OCI-LY7 (cell line): ENCODE measurements at regions not wholly inside any gene's neighbourhood (a gene's known extent, or its start where the extent isn't known, plus 50 kb on each side); places are given as distances from the start of the nearest gene placed in this dataset.

Source experiments
- BruUV-seq: library from RNA; stranded (reverse); fragments of 400-500 nt; replicated peaks from 2 replicates; lab custom pipeline; 2021; lab: Mats Ljungman, UMichigan
- CTCF ChIA-PET: fragments of 300-600 bp; sonication (Branson Sonifier 250); formaldehyde crosslinking; loops from one replicate; lab custom pipeline; 2022; ENCODE audit warnings: antibody characterized with exemption; ENCODE audit not compliant: unreplicated experiment; lab: Charles Lee
- POLR2A ChIA-PET: fragments of 300-600 bp; sonication (Branson Sonifier 250); formaldehyde crosslinking; loops from one replicate; lab custom pipeline; 2022; ENCODE audit warnings: antibody characterized with exemption; lab: Charles Lee
- DNase-seq: peaks from one replicate; pipeline ENCODE4 v3.0.0-alpha.2; 2015; ENCODE audit warnings: low spot score
- H2AFZ ChIP-seq: fragments of 200-600 bp; sonication (generic), shearing (Covaris generic); 2 replicates; pipeline ENCODE4 v1.6.1; 2014; ENCODE audit warnings: mild to moderate bottlenecking, antibody characterized with exemption, low read length, moderate library complexity
- H3K27ac ChIP-seq: fragments of 200-600 bp; sonication (generic); 2 replicates; pipeline ENCODE4 v1.5.1; 2014; ENCODE audit warnings: mixed run types, low read depth, mild to moderate bottlenecking, moderate library complexity, low read length, inconsistent platforms; ENCODE audit not compliant: poor library complexity, severe bottlenecking
- H3K36me3 ChIP-seq: fragments of 200-600 bp; sonication (generic); 2 replicates; pipeline ENCODE4 v1.6.1; 2014; ENCODE audit warnings: mild to moderate bottlenecking, antibody characterized with exemption, low read length, moderate library complexity, mixed read lengths; ENCODE audit not compliant: insufficient read depth
- H3K4me1 ChIP-seq: fragments of 200-600 bp; sonication (generic); 2 replicates; pipeline ENCODE4 v1.5.1; 2014; ENCODE audit warnings: mild to moderate bottlenecking, low read length; ENCODE audit not compliant: insufficient read depth, poor library complexity, severe bottlenecking
- H3K4me2 ChIP-seq: fragments of 200-600 bp; sonication (generic); 2 replicates; pipeline ENCODE4 v1.6.1; 2014; ENCODE audit warnings: mild to moderate bottlenecking, low read length
- H3K4me3 ChIP-seq: fragments of 200-600 bp; sonication (generic); 2 replicates; pipeline ENCODE4 v1.5.1; 2014; ENCODE audit warnings: mild to moderate bottlenecking, low read depth, low read length; ENCODE audit not compliant: poor library complexity, severe bottlenecking
- H3K79me2 ChIP-seq: fragments of 200-600 bp; sonication (generic); 2 replicates; pipeline ENCODE4 v1.6.1; 2016; ENCODE audit warnings: low read depth, mild to moderate bottlenecking, low read length, moderate library complexity, mixed read lengths; ENCODE audit not compliant: insufficient read depth
- H3K9me2 ChIP-seq: fragments of 200-600 bp; sonication (generic); 2 replicates; pipeline ENCODE4 v1.6.1; 2016; ENCODE audit warnings: mild to moderate bottlenecking, low read length, mixed read lengths; ENCODE audit not compliant: insufficient read depth
- H3K9me3 ChIP-seq: fragments of 200-600 bp; sonication (generic); 2 replicates; pipeline ENCODE4 v1.6.1; 2014; ENCODE audit warnings: mild to moderate bottlenecking, mixed run types, low read length, mixed read lengths
- H4K20me1 ChIP-seq: fragments of 200-600 bp; sonication (generic); 2 replicates; pipeline ENCODE4 v1.6.1; 2014; ENCODE audit warnings: mild to moderate bottlenecking, antibody characterized with exemption, low read length, moderate library complexity, mixed read lengths; ENCODE audit not compliant: insufficient read depth
- CTCF ChIP-seq: fragments of 200-600 bp; sonication (generic); conservative IDR thresholded peaks from 2 replicates; pipeline ENCODE4 v1.5.1; 2014; ENCODE audit warnings: mild to moderate bottlenecking, antibody characterized with exemption, low read length, moderate library complexity, mixed read lengths
- EZH2phosphoT487 ChIP-seq: fragments of 200-600 bp; sonication (generic); IDR thresholded peaks from 2 replicates; pipeline ENCODE4 v1.6.1; 2018; ENCODE audit warnings: low read depth, borderline replicate concordance, mild to moderate bottlenecking, mixed run types, antibody characterized with exemption, low read length, moderate library complexity, mixed read lengths
- intact Hi-C: fragments of 100-400 bp; cut with micrococcal nuclease; formaldehyde crosslinking; loops from one replicate; pipeline ENCODE4 v1.10.0; 2022; ENCODE audit not compliant: unreplicated experiment

GRCh38 chr6:10266061-10266460, 148.8 kb downstream of the TFAP2A start:
- Histone ChIP-seq H4K20me1 (no peaks in the 10 kb centered on the region), H3K4me1 (no peaks in the 10 kb centered on the region), H3K9me2 (no peaks in the 10 kb centered on the region), H3K79me2 (no peaks in the 10 kb centered on the region), H2AFZ (no peak overlapping the region), H3K4me3 (no peak overlapping the region), H3K4me2 (no peak overlapping the region), H3K36me3 (no peaks in the 10 kb centered on the region), H3K9me3 (no peaks in the 10 kb centered on the region), H3K27ac (no peak overlapping the region)
- no peak for DNase-seq
- TF ChIP-seq CTCF, result no peak
- TF ChIP-seq EZH2phosphoT487, result no peak
- intact Hi-C loops, result no loop called here
- BruUV-seq, result no TSS peak
- ChIA-PET CTCF (interaction anchor here (0.5 kb wide), 1 partner anchor 192 kb away, joined by 3 read pairs; no protein-coding TSS in a partner anchor), POLR2A (no interaction called here)

- Histone ChIP-seq H3K4me2 (no peak overlapping the region), H3K27ac (no peak overlapping the region), H3K79me2 (no peaks in the 10 kb centered on the region), H3K9me2 (no peaks in the 10 kb centered on the region), H3K4me3 (no peak overlapping the region), H3K4me1 (no peaks in the 10 kb centered on the region), H3K9me3 (no peaks in the 10 kb centered on the region), H4K20me1 (no peaks in the 10 kb centered on the region), H2AFZ (no peak overlapping the region), H3K36me3 (no peaks in the 10 kb centered on the region)
- TF ChIP-seq EZH2phosphoT487 (no peak), CTCF (no peak)
- intact Hi-C loops, result no loop called here
- ChIA-PET POLR2A (no interaction called here), CTCF (interaction anchor here (0.6 to 1.3 kb wide), 2 partner anchors 12 to 13 kb away, joined by 3 to 5 read pairs; no protein-coding TSS in a partner anchor)
- no TSS peak for BruUV-seq
- no peak for DNase-seq
Measured at GRCh38 chr6:10262505-10262904, 152.4 kb downstream of the TFAP2A start.

- intact Hi-C loops, result loop anchor here (5.0 kb wide), 1 partner anchor 1413 kb away; no protein-coding TSS in a partner anchor
- Histone ChIP-seq H3K4me2 (no peak overlapping the region), H2AFZ (no peak overlapping the region), H3K4me1 (no peaks in the 10 kb centered on the region), H3K36me3 (no peaks in the 10 kb centered on the region), H3K79me2 (no peaks in the 10 kb centered on the region), H3K4me3 (no peak overlapping the region), H3K27ac (no peak overlapping the region), H3K9me2 (no peaks in the 10 kb centered on the region), H4K20me1 (no peaks in the 10 kb centered on the region), H3K9me3 (no peaks in the 10 kb centered on the region)
- ChIA-PET POLR2A (no interaction called here), CTCF (no interaction called here)
- no peak for DNase-seq
- TF ChIP-seq EZH2phosphoT487 (no peak), CTCF (no peak)
- BruUV-seq, result no TSS peak
Measured at GRCh38 chr6:10259671-10260070, 155.2 kb downstream of the TFAP2A start.
